ENCODE measurements at regions not wholly inside any gene's neighbourhood (a gene's known extent, or its start where the extent isn't known, plus 50 kb on each side); places are given as distances from the start of the nearest gene placed in this dataset.
"Not testable (repeated sequence)": the region's sequence is repeated elsewhere in the genome, so short reads cannot be mapped to it uniquely, and the experiment has no call there.

DNA sequence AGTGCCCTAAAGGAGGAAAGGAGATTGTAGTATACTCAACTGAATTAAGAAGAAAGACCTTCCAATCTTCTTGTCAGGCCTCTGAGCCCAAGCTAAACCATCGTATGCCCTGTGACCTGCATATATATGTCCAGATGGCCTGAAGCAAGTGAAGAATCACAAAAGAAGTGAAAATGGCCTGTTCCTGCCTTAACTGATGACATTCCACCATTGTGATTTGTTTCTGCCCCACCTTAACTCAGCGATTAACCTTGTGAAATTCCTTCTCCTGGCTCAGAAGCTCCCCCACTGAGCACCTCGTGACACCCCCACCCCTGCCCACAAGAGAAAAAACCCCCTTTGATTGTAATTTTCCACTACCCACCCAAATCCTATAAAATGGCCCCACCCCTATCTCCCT is 739.2 kb downstream of the GALC start:
- H3K27ac Mint-ChIP-seq; H3K4me3 Mint-ChIP-seq; CTCF ChIA-PET; intact Hi-C loops (cut with DNase I, micrococcal nuclease); ATAC-seq; H3K36me3 Mint-ChIP-seq (ENCODE audit: low read depth); POLR2A ChIA-PET; DNase-seq; H3K4me1 Mint-ChIP-seq; H3K27me3 Mint-ChIP-seq; H3K9me3 Mint-ChIP-seq (ENCODE audit: low read depth): not testable (repeated sequence)

DNA sequence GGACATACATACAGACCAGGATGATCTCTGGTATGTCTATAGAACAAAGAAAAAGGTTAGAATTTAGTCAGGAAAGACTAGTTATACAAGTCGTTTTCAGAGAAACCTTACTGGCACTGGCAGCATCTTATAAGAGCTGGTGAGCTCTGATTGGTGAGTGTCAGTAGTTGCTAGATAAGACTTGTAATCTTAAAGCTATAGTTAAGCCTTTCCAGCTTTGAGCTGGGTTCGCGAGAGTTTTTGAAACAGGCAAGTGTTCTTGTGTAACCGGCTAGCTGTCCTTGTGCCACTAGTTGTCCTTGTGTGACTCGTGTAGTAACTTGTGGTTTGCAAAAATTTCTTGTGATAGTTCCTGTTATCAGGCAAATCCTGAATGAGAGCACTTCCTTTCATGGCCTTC is 740.9 kb downstream of the GALC start:
- CTCF ChIA-PET: no interaction called here
- H3K4me1 Mint-ChIP-seq: no peaks in the 10 kb centered on the region
- intact Hi-C loops (cut with DNase I, micrococcal nuclease): no loop called here

DNA sequence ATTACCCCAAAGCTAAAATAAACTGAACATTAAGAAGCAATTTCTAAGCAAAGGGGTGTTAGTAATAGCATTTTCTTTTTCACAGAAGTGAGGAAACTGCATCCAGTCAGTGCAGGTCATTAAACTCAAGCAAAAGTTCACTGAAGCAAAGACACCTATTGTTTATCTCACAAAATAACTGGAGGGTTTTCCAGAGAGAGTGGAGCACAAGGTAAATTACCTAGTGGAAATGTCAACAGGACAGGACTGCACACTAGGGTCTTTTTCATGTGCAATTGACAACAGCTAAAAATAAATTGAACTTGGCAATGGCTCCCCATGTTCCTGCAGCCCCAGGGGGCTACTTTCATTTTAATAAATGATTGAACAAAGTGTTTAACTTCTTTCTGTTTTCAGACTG is 742.0 kb downstream of the GALC start:
- Mint-ChIP-seq H3K27ac (no peak overlapping the region), H3K36me3 (ENCODE audit: low read depth) (no peaks in the 10 kb centered on the region), H3K27me3 (no peaks in the 10 kb centered on the region), H3K4me1 (no peaks in the 10 kb centered on the region), H3K4me3 (no peak overlapping the region), H3K9me3 (ENCODE audit: low read depth) (peaks cover 9% of the 10 kb centered on the region)
- no peak for ATAC-seq
- intact Hi-C loops (cut with DNase I, micrococcal nuclease): no loop called here
- CTCF ChIA-PET: no interaction called here
- POLR2A ChIA-PET: no interaction called here
- DNase-seq: no peak

More for the DNA sequence above, 740.9 kb downstream of the GALC start:
- no peak for DNase-seq
- Mint-ChIP-seq H3K4me3 (no peak overlapping the region), H3K36me3 (ENCODE audit: low read depth) (no peaks in the 10 kb centered on the region), H3K27ac (no peak overlapping the region), H3K9me3 (ENCODE audit: low read depth) (peaks cover 2% of the 10 kb centered on the region), H3K27me3 (no peaks in the 10 kb centered on the region)
- no peak for ATAC-seq
- POLR2A ChIA-PET: no interaction called here

DNA sequence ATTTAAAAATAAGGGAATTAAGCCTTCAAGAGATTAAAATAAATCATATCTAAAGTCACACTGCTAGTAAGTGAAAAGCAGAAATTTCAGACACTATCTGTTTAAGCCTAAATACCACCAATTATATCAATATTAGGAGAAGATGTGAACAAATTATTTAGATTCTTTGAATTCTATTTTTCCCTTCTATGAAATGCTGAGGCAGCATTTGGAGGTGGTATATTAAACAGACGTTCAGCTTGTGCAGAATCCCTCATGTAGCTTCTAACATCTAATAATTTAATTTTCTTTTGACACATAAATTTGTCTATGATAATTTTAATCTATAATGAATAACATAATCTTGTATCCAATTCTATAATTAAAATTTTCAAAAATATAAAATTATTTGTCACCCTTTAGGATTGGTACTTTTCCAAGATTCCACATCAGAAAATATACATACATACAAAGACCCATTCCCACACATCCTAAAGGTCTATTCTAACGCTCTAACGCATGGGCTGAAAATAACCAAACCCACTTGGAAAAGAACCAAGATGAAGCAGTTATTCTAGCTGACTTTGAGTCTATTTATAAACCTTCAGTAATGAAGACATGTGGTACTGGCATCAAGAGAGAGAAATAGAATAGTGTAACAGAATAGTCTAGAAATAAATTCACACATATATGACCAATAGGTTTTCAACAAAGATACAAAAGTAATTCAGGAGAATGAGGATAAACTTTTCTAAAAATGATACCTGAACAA is 751.8 kb downstream of the GALC start:
- Mint-ChIP-seq H3K36me3 (ENCODE audit: low read depth) (no peaks in the 10 kb centered on the region), H3K4me3 (no peak overlapping the region), H3K27ac (no peak overlapping the region), H3K4me1 (no peaks in the 10 kb centered on the region), H3K9me3 (ENCODE audit: low read depth) (peaks cover 11% of the 10 kb centered on the region), H3K27me3 (no peaks in the 10 kb centered on the region)
- no peak for ATAC-seq
- intact Hi-C loops (cut with DNase I, micrococcal nuclease): no loop called here
- ChIA-PET CTCF (no interaction called here), POLR2A (no interaction called here)
- DNase-seq: no peak

DNA sequence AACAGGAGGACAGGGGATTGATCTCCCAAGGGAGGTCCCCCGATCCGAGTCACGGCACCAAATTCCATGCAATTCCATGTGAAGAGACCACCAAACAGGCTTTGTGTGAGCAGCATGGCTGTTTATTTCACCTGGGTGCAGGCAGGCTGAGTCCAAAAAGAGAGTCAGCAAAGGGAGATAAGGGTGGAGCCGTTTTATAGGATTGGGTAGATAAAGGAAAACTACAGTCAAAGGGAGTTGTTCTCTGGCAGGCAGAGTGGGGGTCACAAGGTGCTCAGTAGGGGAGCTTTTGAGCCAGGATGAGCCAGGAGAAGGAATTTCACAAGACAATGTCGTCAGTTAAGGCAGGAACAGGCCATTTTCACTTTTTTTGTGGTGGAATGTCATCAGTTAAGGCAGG is 752.7 kb downstream of the GALC start:
- ATAC-seq; H3K4me3 Mint-ChIP-seq; H3K36me3 Mint-ChIP-seq (ENCODE audit: low read depth); H3K4me1 Mint-ChIP-seq; POLR2A ChIA-PET; DNase-seq; H3K27ac Mint-ChIP-seq; intact Hi-C loops (cut with DNase I, micrococcal nuclease); CTCF ChIA-PET; H3K27me3 Mint-ChIP-seq: not testable (repeated sequence)
- peaks cover 10% of the 10 kb centered on the region for H3K9me3 Mint-ChIP-seq (ENCODE audit: low read depth)

DNA sequence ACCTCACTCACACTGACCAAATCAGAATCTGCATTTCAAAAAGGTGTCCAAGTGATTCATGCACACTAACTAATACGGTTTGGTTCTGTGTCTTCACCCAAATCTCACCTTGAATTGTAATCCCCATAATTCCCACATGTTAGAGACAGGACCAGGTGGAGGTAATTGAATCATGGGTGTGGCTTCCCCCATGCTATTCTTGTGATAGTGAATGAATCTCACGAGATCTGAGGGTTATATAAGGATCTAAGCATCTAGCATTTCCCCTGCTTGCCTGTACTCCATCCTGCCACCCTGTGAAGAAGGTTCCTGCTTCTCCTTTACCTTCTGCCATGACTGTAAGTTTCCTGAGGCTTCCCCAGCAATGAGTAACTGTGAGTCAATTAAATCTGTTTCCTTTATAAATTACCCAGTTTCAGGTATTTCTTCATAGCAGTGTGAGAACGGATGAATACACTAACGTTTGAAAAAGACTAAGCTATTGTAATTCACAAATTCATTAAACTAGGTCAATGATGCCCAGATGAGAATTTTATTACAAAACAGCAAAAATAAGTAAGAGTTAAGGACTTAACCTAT is 759.1 kb downstream of the GALC start:
- Mint-ChIP-seq H3K27ac (no peak overlapping the region), H3K36me3 (ENCODE audit: low read depth) (no peaks in the 10 kb centered on the region), H3K4me3 (no peak overlapping the region), H3K4me1 (no peaks in the 10 kb centered on the region), H3K27me3 (no peaks in the 10 kb centered on the region), H3K9me3 (ENCODE audit: low read depth) (peaks cover 10% of the 10 kb centered on the region)
- DNase-seq (no peak), ATAC-seq (no peak)
- ChIA-PET CTCF (no interaction called here), POLR2A (no interaction called here)
- intact Hi-C loops (cut with DNase I, micrococcal nuclease): no loop called here

DNA sequence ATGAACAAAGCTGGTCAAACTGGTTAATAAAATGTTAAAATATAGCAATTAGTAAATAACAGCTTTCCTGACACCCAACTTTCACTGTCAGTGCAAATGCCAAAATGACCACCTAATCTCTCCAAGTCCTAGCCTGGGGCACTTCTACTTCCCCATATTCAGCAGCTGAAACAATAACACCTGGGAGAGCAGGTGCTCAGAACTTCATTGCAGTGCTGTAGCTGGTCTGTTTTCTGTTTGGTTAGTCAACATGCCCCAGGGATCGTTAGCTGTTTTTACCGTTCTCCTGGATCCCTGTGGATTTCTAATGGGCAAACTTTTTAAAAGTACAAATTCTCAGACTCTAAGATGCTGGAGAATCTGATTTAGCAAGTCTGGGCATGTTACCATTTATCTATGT is 759.7 kb downstream of the GALC start:
- no peak for ATAC-seq
- no peak overlapping the region for H3K27ac Mint-ChIP-seq
- intact Hi-C loops (cut with DNase I, micrococcal nuclease): no loop called here
- ChIA-PET CTCF (interaction anchor here (0.6 kb wide), 1 partner anchor 43 kb away, joined by 3 read pairs; no protein-coding TSS in a partner anchor), POLR2A (no interaction called here)
- no peaks in the 10 kb centered on the region for H3K27me3 Mint-ChIP-seq
- no peak overlapping the region for H3K4me3 Mint-ChIP-seq
- no peaks in the 10 kb centered on the region for H3K4me1 Mint-ChIP-seq
- DNase-seq: no peak
- H3K36me3 Mint-ChIP-seq (ENCODE audit: low read depth): no peaks in the 10 kb centered on the region
- H3K9me3 Mint-ChIP-seq (ENCODE audit: low read depth): peaks cover 6% of the 10 kb centered on the region

DNA sequence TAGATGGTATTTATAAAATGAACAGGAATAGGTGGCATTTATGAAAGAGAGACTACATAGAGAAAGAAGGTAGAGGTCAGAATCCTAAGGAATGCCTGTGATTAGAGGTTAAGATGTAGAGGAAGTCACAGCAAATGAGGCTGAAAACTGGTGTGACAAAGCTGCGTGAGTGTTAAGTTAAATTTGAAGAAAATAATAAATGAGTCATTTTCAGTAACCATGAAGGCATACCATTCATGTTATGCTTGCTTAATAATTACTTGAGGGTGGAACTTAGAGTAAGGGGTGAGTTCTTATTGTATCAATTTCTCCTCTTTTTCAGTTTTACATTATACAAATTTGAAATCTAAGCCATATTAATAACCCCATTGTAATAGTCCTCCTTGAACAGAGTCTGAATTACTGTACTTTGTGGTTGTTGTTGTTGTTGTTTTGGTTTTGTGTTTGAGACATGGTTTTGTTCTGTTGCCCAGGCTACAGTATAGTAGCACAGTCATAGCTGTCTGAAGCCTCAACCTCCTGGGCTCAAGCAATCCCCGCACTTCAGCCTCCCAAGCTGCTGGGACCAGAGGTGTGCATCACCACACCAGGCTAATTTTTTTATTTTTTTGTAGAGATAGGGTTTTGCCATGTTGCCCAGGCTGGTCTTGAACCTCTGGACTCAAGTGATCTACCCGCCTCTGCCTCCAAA is 761.5 kb downstream of the GALC start:
- no peak for DNase-seq
- peaks cover 10% of the 10 kb centered on the region for H3K9me3 Mint-ChIP-seq (ENCODE audit: low read depth)
- no peak overlapping the region for H3K4me3 Mint-ChIP-seq
- no peak for ATAC-seq
- H3K27ac Mint-ChIP-seq: no peak overlapping the region
- H3K27me3 Mint-ChIP-seq: no peaks in the 10 kb centered on the region
- ChIA-PET CTCF (no interaction called here), POLR2A (no interaction called here)
- H3K4me1 Mint-ChIP-seq: no peaks in the 10 kb centered on the region
- intact Hi-C loops (cut with DNase I, micrococcal nuclease): no loop called here
- no peaks in the 10 kb centered on the region for H3K36me3 Mint-ChIP-seq (ENCODE audit: low read depth)

DNA sequence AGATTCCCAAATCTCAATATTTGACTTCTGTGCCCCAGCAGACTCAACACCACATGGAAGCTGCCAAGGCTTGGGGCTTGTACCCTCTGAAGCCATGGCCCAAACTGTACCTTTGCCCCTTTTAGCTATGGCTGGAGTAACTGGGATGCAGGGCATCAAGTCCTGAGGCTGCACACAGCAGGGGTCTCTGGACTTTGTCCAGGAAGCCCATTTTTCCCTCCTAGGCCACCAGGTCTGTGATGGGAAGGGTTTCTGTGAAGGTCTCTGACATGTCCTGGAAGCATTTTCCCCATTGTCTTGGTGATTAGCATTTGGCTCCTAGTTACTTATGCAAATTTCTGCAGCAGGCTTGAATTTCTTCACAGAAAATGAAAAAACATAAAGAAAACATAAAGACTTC is 762.3 kb downstream of the GALC start:
- ChIA-PET CTCF (no interaction called here), POLR2A (no interaction called here)
- Mint-ChIP-seq H3K27me3 (no peaks in the 10 kb centered on the region), H3K4me3 (no peak overlapping the region), H3K9me3 (ENCODE audit: low read depth) (peaks cover 10% of the 10 kb centered on the region), H3K27ac (no peak overlapping the region), H3K36me3 (ENCODE audit: low read depth) (no peaks in the 10 kb centered on the region), H3K4me1 (no peaks in the 10 kb centered on the region)
- ATAC-seq (no peak), DNase-seq (no peak)
- intact Hi-C loops (cut with DNase I, micrococcal nuclease): no loop called here

DNA sequence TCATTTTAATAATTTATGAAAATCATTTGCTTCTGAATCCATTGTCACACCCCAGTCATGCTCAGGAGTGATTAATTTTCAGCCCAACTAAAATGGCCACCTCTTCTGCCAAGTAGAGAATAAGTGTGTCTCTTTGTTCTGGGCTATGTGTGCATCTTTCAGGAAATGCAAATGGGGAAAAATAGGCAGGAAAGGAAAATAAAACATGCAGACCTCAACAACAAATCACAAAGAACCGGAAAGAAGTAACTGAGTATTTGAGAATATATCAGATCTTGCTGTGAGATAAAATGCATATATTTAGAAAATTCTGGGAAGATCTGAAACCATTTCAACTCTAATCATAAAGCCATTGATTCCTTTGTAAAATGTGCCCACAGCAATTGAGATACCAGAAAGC is 763.9 kb downstream of the GALC start:
- ChIA-PET CTCF (no interaction called here), POLR2A (no interaction called here)
- no peak overlapping the region for H3K27ac Mint-ChIP-seq
- DNase-seq (no peak), ATAC-seq (no peak)
- intact Hi-C loops (cut with DNase I, micrococcal nuclease): no loop called here
- peaks cover 6% of the 10 kb centered on the region for H3K9me3 Mint-ChIP-seq (ENCODE audit: low read depth)
- no peaks in the 10 kb centered on the region for H3K4me1 Mint-ChIP-seq
- no peak overlapping the region for H3K4me3 Mint-ChIP-seq
- H3K36me3 Mint-ChIP-seq (ENCODE audit: low read depth): no peaks in the 10 kb centered on the region
- H3K27me3 Mint-ChIP-seq: no peaks in the 10 kb centered on the region

DNA sequence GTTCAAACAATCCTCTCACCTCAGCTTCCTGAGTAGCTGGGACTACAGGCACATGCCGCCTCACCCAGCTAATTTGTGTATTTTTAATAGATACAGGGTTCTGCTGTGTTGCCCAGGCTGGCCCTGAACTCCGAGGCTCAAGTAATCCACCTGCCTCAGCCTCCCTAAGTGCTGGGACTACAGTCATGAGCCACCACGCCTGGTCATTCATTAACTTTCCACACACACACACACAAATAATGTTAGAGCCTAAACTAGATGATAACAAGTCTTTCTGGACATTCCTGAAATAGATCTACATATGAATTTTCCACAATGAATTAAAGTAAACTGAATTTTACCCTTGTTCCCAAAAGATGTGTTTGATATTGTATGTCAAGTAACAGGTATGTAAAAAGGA is 776.0 kb downstream of the GALC start:
- no peak overlapping the region for H3K27ac Mint-ChIP-seq
- DNase-seq (no peak), ATAC-seq (no peak)
- ChIA-PET POLR2A (no interaction called here), CTCF (no interaction called here)
- peaks cover 7% of the 10 kb centered on the region for H3K9me3 Mint-ChIP-seq (ENCODE audit: low read depth)
- no peaks in the 10 kb centered on the region for H3K4me1 Mint-ChIP-seq
- no peak overlapping the region for H3K4me3 Mint-ChIP-seq
- no peaks in the 10 kb centered on the region for H3K36me3 Mint-ChIP-seq (ENCODE audit: low read depth)
- H3K27me3 Mint-ChIP-seq: no peaks in the 10 kb centered on the region
- intact Hi-C loops (cut with DNase I, micrococcal nuclease): no loop called here

DNA sequence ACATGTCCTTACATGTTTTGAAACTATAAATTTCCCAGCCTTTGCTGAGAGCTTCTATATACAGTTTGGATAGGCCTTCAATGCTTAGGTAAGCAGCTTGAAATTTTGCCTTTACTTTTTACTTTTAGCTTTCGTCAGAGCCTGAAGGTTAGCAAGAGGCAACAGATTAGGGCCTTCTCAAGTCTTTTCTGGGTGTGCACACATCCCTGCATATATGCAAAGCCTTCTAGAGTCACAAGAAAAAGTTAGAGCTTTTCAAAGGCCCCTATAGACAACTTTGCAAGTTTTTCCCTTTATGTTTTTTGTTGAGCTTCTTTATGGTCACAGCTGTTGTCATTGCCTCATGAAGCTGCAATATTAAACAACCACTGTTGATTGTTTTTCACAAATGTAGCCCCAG is 778.4 kb downstream of the GALC start:
- no peak for DNase-seq
- CTCF ChIA-PET: interaction anchor here (0.6 to 0.7 kb wide), 2 partner anchors 73 to 137 kb away, joined by 3 read pairs; no protein-coding TSS in a partner anchor
- intact Hi-C loops (cut with DNase I, micrococcal nuclease): no loop called here
- Mint-ChIP-seq H3K27me3 (no peaks in the 10 kb centered on the region), H3K9me3 (ENCODE audit: low read depth) (peaks cover 4% of the 10 kb centered on the region), H3K36me3 (ENCODE audit: low read depth) (no peaks in the 10 kb centered on the region), H3K4me1 (no peaks in the 10 kb centered on the region), H3K27ac (no peak overlapping the region), H3K4me3 (no peak overlapping the region)
- no peak for ATAC-seq
- POLR2A ChIA-PET: no interaction called here
